GM18861 (cell line): ENCODE measurements at regions not wholly inside any gene's neighbourhood (a gene's known extent, or its start where the extent isn't known, plus 50 kb on each side); places are given as distances from the start of the nearest gene placed in this dataset.
"Not testable (repeated sequence)": the region's sequence is repeated elsewhere in the genome, so short reads cannot be mapped to it uniquely, and the experiment has no call there.

Experiments used
- ATAC-seq: cut with Tn5 transposase; IDR thresholded peaks from one replicate; pipeline ENCODE4 v1.9.1; 2021; ENCODE audit not compliant: unreplicated experiment

- no peak for ATAC-seq
Measured at GRCh38 chr5:125950012-125950615, 473.1 kb upstream of the GRAMD2B start.

- peak; percentile 100 for ATAC-seq
Measured at GRCh38 chr5:125961150-125961549, 462.1 kb upstream of the GRAMD2B start.

- no peak for ATAC-seq
Measured at GRCh38 chr5:125965577-125965976, 457.6 kb upstream of the GRAMD2B start.

GRCh38 chr5:125967576-125967975, 455.6 kb upstream of the GRAMD2B start:
- ATAC-seq = no peak

- ATAC-seq = no peak
Measured at GRCh38 chr5:125969011-125969813, 454.0 kb upstream of the GRAMD2B start.

- ATAC-seq = no peak
Measured at GRCh38 chr5:125969814-125970171, 453.4 kb upstream of the GRAMD2B start.

GRCh38 chr5:125970631-125971307, 452.4 kb upstream of the GRAMD2B start:
- ATAC-seq = no peak

GRCh38 chr5:125972706-125973105, 450.5 kb upstream of the GRAMD2B start:
- no peak for ATAC-seq

- ATAC-seq = no peak
Measured at GRCh38 chr5:125974679-125975078, 448.5 kb upstream of the GRAMD2B start.

- ATAC-seq = no peak
Measured at GRCh38 chr5:125976421-125977000, 446.7 kb upstream of the GRAMD2B start.

GRCh38 chr5:125978015-125978414, 445.2 kb upstream of the GRAMD2B start:
- ATAC-seq = no peak

GRCh38 chr5:125979636-125980035, 443.6 kb upstream of the GRAMD2B start:
- ATAC-seq = no peak

- no peak for ATAC-seq
Measured at GRCh38 chr5:125981016-125981415, 442.2 kb upstream of the GRAMD2B start.

GRCh38 chr5:125987677-125988255, 435.4 kb upstream of the GRAMD2B start:
- no peak for ATAC-seq

- ATAC-seq = no peak
Measured at GRCh38 chr5:125992050-125992449, 431.2 kb upstream of the GRAMD2B start.

- ATAC-seq = not testable (repeated sequence)
Measured at GRCh38 chr5:125999271-126000030, 423.8 kb upstream of the GRAMD2B start.

GRCh38 chr5:126000507-126000906, 422.7 kb upstream of the GRAMD2B start:
- no peak for ATAC-seq

- ATAC-seq = no peak
Measured at GRCh38 chr5:126002222-126002897, 420.8 kb upstream of the GRAMD2B start.

GRCh38 chr5:126003309-126003708, 419.9 kb upstream of the GRAMD2B start:
- ATAC-seq = no peak

- ATAC-seq = no peak
Measured at GRCh38 chr5:126004636-126005035, 418.6 kb upstream of the GRAMD2B start.
